IPS DF 4.7 (cell line): ENCODE measurements at regions not wholly inside any gene's neighbourhood (a gene's known extent, or its start where the extent isn't known, plus 50 kb on each side); places are given as distances from the start of the nearest gene placed in this dataset.
"Not testable (repeated sequence)": the region's sequence is repeated elsewhere in the genome, so short reads cannot be mapped to it uniquely, and the experiment has no call there.

Experiments used
- DNase-seq: peaks from one replicate; pipeline ENCODE4 v3.0.0-alpha.2; 2013; ENCODE audit warnings: low spot score; ENCODE audit errors: extremely low read depth

DNA sequence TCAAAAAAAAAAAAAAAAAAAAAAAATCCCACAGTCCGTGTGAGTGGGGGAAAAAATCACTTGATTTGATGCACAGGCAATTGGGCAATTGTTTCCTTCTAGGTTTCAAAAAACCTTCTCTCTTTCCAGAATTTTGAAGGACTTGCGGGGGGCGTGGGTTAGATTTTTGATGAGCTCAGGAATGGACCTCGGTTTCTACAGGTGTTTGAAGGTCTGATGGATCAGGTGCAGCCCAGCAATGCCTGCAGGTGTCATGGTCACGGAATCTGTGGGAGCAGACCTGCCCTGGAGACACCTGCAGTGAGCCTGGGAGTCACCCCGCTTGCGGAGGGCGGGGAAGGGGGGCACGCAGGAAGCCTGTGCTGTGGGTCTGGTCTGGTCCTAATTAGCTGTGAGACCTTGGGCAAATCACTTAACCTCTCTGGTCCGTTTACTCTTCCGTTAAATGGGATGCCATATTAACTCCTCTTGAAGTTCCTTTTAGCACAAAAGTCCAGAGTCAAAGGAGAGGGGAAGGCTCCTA lies 174.2 kb downstream of the IRF8 start:
- DNase-seq, result no peak

DNA sequence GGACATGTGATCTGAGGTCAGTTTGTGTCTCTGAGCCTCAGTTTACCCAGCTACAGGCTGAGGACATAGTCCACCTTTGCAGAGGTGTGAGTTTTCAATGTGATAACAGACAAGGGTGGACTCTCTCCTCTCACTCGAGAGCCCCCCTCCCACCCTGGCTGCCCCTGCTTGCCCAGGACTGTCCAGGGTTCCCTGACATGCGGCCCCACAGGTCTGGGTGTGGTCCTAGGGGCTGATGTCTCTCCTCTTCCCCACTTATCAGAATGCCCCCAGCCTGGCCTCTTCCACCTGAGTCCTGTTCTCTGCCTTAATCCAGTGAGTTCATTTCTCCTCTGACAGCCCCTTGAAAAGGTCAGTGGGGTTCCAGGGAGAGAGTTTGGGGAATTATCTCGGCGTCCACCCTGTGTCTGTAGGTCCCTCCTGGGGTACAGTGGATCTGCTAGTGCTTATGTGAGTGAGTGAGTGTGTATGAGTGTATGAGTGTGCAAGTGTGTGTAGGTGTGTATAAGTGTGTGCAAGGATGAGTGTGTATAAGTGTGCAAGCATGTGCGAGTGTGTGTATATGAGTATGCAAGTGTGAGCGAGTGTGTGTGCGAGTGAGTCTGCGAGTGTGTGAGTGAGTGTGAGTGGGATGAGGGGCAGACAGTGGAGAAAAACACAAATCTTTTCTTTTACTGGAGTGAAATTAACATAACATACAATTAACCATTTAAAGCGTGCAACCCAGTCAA lies 175.0 kb downstream of the IRF8 start:
- DNase-seq, result no peak

DNA sequence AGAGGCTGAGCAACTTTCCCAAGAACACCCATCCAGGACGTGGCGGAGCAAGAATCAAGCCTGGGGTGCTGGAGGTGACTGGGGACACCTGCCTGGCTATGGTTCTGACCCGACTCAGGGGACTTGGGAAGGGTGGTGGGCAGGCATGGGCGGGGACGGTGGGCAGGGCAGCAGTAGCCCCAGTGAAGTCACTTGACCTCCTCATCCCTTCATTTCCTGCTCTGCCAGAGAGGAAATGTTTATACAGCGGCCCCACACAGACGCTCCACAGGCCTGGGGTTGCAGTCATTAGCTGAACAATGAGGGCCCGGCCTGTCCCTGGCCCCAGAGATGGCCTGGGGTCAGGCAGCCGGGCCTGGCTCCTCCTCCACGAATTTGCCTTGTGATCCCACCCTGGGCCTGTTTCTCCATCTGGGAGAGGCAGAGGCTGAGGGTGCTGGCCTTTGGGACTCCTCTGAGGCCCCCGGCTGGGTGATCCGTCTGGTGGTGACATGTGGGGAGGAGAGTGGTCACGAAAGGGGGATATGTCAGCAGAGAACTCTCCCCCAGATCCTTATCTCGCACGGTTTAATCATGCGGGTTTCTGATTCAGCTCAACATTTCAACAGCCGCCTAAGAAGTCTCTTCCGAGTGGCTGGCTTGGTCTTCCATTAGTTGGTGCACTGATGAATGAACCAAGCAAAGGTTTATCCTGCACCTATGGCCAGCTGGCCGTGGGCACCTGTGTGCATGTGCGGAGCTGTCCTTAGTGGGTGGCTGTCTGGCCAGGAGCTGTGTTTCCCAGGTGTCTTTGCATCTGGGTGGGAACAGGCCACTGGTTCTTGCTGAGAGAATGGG lies 175.9 kb downstream of the IRF8 start:
- DNase-seq, result no peak

DNA sequence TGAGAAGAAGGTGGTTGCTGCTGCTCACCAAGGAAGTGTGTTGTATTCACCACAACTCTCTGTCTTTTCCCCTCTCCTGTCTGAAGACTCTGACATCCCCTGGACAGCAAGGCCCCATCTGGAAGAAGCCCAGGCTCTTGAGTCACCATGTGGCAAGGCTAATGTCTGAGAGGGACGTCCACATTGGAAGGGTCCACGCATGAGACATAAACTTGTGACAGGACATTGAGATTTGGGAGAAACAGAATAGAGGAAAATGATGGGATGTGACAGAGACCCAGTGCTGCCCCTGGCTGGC lies 176.5 kb downstream of the IRF8 start:
- no peak for DNase-seq

DNA sequence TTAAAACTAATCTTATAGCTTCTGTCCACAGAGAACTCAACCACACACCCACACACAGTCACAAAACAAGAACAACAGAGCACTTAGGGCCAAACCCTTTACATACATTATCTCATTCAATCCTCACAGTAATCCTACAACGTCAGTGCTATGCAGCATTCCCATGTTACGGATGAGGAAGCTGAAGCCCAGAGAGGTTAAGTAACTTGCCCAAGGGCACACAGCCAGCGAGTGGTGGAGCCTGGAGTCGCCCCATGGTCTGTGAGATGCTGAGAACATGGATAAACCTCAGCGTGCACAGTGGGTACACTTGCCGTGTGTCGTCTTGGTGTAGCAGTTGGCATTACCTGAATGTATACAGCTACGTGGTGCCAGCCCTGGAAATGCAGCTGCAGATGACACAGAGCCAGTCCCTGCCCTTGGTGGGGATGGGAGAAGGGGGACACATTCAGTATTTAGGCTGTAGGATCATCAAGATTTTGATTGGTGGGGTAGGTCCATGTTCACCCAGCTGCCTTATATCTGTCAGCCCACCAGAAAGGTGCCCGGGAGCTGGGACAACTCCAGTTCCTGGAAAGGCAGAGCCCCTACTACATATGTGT lies 177.0 kb downstream of the IRF8 start:
- DNase-seq, result no peak

DNA sequence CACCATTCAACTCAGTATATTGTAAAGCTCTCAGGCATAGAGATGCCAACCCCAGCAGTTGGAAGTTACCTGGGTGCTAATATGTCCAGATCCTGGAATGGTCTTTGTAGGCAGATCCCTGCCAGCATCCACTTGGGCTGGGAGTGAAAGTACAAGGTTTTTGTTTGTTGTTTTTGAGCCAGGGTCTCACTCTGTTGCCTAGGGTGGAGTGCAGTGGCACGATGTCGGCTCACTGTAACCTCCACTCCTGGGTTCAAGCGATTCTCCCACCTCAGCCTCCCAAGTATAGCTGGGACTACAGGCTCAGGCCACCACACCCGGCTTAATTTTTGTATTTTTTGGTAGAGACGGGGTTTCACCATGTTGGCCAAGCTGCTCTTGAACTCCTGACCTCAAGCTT lies 177.6 kb downstream of the IRF8 start:
- DNase-seq, result no peak

DNA sequence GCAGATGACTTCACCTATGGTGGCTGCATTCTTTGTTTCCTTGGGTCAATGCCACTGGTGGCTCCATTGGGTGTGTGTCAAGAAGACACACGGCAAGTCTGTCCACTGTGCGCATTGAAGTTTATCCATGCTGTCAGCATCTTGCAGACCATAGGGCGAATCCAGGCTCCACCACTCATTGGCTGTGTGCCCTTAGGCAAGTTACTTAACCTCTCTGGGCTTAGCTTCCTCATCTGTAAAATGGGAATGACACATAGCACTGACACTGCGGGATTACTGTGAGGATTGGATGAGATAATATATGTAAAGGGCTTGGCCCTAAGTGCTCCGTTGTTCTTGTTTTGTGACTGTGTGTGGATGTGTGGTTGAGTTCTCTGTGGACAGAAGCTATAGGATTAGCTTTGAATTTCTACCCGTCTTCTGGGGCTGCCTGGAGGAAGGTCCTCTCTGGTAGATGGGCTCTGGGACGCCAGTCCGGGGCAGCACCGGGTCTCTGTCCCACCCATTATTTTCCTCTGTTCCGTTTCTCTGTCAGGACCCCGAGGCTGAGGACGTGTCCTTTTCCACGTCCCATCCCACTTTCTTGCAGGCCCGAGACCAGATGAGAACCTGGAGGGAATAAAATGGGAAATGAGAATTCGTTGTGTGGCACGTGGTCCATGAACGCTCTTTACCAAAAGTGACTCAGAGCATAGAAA lies 178.4 kb downstream of the IRF8 start:
- DNase-seq, result no peak

DNA sequence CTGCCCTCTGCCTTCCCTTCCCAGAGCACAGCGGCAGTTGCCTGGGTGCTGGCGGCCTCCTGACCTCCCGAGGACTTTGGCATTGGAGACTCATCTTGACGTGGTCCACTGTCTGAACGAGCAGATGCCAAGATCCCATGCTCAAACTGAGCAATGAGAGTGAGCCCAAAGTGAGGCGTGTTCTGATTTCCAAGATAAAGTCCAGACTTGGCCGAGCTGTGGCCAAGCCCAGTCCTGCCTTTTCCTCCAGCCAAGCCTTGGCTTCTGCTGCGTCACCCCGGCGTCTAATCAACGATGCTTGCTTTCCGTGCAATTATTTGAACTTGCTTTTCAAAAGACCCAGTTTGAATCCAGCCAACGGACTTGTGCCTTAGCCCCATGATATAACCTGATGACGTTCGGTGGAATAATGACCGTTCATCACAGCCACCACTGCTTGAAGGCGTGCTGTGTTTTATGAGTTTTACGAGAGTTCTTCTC lies 179.2 kb downstream of the IRF8 start:
- no peak for DNase-seq

DNA sequence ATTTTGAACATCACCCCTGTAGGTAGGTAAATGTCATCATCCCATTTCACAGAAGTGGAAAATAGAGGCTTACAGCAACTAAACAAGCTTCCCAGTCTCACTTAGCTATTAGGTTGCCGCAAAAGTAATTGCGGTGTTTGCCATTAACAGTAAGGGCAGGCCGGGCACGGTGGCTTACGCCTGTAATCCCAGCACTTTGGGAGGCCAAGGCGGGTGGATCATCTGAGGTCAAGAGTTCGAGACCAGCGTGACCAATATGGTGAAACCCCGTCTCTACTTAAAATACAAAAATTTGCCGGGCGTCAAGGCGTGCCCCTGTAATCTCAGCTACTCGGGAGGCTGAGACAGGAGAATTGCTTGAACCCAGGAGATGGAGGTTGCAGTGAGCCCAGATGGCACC lies 179.7 kb downstream of the IRF8 start:
- DNase-seq, result not testable (repeated sequence)

DNA sequence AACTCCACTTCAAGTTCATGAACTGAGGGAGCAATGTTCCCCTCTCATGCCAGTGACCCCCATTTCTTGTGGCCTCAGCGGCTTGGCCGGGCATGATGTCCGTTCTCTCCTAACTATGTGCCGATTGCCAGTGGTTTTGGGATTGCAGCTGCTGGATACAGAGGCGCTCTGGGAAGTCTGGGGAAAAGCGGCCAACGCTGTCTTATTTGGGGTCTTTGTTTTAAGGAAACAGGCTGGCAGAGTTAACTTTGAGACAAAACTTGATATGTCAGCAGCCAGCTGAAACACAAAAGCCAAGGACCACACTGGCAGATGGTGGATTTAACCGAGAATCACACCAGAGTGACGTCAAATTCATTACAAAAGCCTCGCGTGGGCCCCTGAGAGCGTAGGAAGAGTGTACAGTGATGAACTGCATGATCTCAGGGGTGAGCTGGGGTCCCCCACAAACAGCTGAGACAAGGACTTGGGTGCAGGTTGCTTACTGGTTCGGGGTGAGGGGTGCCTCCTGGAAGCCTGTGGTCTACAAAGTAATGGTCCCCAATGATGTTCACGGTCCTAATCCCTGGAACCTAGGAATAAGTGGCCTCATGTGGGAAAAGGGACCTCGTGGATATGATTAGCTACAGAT lies 180.4 kb downstream of the IRF8 start:
- no peak for DNase-seq

DNA sequence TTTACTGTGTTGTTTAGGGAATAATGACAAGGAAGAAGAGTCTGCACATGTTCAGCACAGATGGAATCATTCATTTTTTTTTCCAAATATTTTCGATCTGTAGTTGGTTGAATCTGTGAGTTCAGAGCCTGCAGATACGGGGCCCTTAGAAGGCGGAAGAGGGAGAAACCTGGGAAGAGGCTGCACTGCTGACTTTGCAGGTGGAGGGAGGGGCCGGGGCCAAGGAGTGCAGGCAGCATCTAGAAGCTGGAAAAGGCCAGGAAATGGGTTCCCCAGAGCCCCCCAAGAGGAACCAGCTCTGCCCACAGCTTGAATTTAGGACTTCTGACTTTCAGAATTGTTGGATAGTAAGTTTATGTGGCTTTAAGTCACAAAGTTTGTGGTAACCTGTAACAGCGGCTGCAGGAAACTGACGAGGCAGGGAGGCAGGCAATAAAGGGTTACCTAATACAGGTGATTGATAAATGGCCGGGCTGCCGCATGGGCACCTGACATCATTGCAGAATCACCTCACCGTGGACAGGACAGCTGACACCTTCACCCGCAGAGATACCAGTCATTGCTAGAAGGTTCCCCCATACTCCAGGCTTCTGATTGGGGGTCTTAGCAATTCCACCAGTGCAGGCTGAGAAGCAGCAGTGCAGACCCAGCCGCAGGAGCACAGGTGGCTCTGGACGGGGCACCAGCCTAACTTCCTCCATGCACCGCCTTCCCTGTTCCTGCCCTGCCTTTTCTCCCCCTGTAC lies 181.3 kb downstream of the IRF8 start:
- DNase-seq, result no peak

DNA sequence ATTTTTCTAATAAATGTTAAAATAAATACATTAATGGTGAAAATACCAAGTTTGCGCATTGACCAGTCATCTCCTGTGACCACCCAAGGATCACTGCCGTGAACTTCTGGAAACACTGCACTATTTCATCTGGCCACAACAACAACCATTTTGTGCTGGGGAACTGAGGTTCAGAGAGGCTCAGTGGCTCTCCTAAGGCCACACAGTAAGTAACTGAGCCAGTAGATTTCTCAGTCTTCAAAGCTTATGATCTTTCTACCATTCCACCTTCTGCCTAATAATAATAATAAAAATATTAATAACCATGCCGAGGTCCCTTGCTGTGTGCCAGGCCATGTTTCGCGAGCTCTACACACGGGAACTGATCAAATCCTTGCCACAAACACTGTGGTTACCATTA lies 182.0 kb downstream of the IRF8 start:
- DNase-seq, result no peak

DNA sequence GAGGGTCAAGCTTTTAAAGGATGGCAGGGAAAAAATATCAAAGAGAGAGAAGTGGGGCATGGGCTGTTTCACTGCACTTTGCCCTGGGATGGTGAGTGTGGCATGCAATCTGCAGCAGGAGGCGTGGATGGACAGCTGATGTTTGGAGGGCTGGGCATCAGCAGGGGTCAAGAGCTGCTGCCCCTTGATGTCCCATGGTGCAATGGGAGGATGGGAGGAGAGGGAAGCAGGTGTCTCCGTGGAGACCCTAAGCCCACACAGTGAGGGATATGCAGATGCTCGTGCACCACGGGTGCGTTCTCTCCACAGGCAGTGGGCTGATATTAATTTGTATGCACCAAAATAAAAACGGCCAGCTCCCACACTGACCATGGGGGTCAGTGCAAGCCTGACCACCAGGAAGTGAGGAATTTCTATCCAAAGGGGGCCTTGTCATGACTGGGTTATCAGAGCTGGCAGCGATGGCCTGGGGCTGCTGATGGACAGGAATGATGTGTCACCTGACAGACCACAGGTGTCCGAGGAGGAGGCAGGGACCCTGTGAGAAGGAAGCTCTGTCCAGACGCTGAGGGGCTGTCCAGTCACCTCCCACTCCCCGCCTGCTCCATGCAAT lies 183.6 kb downstream of the IRF8 start:
- no peak for DNase-seq

DNA sequence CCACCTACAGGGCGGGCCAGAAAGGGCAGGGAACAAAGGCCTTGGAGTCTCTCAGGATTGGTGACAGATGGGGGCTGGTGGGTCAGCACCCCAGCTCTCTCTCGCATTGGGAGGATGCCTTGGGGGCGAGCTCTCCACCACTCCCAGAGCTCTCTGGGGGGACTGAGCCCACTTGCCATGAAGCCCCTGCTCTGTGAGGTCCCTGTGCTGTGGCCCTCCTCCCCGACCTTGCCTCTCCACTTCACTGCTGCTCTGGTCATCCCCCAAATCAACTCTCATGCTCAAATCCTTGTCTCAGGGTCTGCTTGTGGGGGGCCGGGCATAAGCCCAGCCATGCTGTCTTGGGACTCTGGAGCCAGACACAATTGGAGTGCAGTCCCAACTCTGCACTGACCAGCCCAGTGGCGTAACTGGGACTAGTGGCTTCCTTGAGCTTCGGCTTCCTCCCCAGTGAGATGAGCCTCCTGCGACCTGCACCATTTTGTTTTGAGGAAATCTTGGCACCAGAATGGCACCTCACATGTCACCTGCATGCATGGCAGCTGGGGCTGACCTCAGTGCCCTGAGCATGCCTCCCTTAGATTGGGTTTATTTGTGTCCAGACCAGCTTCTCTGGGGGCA lies 184.5 kb downstream of the IRF8 start:
- DNase-seq, result no peak

DNA sequence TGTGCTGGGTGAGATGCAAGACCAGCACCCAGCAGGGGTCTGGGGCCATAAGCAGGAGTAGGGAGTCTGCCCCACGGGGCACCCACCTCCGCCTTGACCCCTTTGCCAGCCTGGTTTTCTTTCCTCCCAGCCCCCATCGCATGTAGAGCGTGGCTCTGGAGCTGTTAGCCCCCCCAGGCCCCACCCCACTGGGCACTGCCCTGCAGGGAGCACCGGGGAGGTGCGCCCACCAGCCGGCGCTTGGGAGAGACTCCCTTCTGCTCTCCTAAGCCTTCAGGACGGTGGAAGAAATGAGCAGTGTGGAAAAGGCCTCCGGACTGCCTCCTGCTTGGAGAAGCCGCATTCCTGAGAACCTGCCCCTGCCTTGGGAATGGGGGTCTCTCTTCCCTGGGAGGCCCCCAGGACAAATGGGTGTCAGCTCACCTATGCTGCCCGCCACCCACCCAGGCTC lies 186.2 kb downstream of the IRF8 start:
- no peak for DNase-seq

DNA sequence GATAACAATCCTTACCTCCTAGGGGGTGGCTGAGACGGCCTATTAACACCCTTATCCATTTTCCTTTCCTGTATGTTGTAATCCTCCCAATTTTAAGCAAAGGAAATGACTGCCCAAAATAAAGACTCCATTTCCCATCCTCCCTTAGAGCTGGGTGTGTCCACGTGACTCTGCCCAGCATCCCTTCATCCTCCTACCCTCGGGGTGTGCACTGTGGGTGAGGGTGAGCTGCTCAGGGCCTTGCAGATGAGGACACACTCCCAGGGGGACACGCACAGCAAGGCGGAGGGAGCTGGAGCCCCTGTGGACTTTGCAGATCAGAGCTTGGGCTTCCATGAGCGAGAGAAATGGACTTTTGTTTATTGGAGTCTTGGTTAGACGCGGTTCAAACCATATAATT lies 186.8 kb downstream of the IRF8 start:
- DNase-seq, result no peak

DNA sequence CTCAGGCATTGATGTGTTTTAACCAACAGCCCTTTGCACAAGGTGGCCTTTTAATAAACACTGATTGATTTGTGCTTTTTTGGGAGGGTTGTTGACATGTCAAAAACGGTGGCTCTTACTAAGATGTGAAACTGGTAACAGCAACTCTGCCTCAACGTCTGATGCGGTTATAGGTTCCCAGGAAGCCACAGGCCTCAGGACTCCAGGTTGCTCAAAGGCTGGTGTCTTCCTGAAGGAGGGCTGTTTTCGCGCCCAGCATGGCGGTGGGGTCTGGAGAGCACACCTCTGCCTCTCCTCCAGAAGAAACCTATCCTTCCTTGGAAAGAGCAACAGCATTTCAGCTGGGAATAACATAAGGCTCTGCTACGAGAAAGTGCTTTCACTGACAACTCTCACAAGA lies 187.5 kb downstream of the IRF8 start:
- no peak for DNase-seq

DNA sequence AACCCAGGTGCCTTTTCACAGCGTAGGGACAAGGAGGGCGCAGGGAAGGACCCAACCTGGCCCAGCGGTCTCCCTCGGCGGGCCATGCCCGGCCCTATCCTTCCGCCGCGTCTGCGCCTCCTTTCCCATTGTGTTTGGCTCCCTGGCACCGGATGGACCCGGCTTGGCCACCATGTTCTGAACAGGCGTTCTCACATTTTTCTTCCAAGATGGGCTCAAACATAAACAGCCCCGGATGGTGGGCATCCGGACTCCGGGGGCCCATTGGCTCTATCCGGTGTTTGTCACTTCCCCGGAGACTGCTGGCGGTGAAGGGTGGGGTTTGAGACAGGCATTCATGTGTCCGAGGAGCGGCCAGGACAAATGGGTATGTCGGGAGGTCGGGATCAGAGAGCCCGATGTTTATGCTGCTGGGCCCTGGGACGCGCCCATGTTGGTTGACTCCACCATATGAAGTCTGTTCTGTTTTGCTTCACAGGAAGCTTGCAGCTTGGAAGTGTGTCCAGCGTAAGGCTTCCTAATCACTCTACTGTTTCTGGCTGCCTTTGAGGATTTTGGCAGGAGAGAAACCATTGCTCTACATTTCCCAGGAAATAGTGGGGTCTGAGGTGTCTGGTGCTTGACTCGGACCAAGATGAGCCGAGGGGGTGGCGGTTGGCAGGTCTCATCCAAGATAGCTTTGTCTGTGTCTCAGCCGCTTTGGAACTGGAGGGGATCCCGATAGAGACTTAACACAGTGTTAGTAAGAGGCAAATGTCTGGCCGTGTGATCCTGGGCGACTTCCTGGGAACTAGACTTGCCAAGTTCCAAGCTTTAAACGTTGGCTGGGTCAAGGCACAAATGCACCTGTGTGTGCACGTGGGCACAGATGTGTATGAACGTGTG lies 188.3 kb downstream of the IRF8 start:
- DNase-seq, result no peak

DNA sequence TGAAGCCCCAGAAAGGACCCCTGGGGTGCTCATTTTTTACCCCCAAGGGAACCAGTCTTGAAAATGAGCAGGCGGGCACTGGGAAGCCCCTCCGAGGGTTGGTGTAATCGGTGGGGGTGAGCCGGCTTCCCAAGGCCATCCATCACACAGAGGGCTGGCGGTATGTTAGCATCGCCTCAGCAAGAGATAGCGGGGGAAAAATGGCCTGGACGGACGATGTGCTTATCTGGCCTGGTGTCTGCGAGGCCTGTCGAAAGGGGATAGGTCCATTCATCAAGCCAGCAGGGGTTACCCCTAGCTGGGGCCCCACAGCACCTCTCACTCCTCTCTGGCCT lies 188.9 kb downstream of the IRF8 start:
- DNase-seq, result no peak
